NT2/D1 (cell line): ENCODE measurements at regions not wholly inside any gene's neighbourhood (a gene's known extent, or its start where the extent isn't known, plus 50 kb on each side); places are given as distances from the start of the nearest gene placed in this dataset.

Experiments
- DNase-seq: peaks from one replicate; pipeline ENCODE4 v3.0.0-alpha.2; 2011; ENCODE audit warnings: low read depth, low spot score
- H3K27me3 ChIP-seq: 2 replicates; pipeline ENCODE4 v1.6.0; 2011; ENCODE audit warnings: mild to moderate bottlenecking; ENCODE audit not compliant: insufficient read length, insufficient read depth
- H3K36me3 ChIP-seq: 2 replicates; pipeline ENCODE4 v1.6.1; 2011; ENCODE audit warnings: mild to moderate bottlenecking, low read length, mixed read lengths; ENCODE audit not compliant: insufficient read depth, insufficient read length
- H3K4me1 ChIP-seq: 2 replicates; pipeline ENCODE4 v1.5.1; 2011; ENCODE audit not compliant: insufficient read depth, insufficient read length
- H3K4me3 ChIP-seq: 2 replicates; pipeline ENCODE4 v1.5.1; 2011; ENCODE audit warnings: low read depth; ENCODE audit not compliant: insufficient read length
- H3K9ac ChIP-seq: 2 replicates; pipeline ENCODE4 v1.6.0; 2011; ENCODE audit warnings: low read depth; ENCODE audit not compliant: insufficient read length
- H3K9me3 ChIP-seq: 2 replicates; pipeline ENCODE4 v1.5.1; 2011; ENCODE audit warnings: mild to moderate bottlenecking, low read length; ENCODE audit not compliant: insufficient read depth
- SUZ12 ChIP-seq: IDR thresholded peaks from 2 replicates; pipeline ENCODE4 v1.6.1; 2011; ENCODE audit not compliant: insufficient read length, insufficient read depth; ENCODE audit errors: extremely low read depth
- YY1 ChIP-seq: IDR thresholded peaks from 2 replicates; pipeline ENCODE4 v1.6.1; 2011; ENCODE audit not compliant: insufficient read length, insufficient read depth
- ZNF274 ChIP-seq: IDR thresholded peaks from 2 replicates; pipeline ENCODE4 v1.6.1; 2011; ENCODE audit warnings: mild to moderate bottlenecking, low read depth, low read length

GRCh38 chr7:97337849-97338248 is 220.4 kb downstream of the SDHAF3 start:
- DNase-seq = no peak
- TF ChIP-seq SUZ12 = no peak
- no peaks in the 10 kb centered on the region for H3K4me1 ChIP-seq
- no peak overlapping the region for H3K9ac ChIP-seq
- no peaks in the 10 kb centered on the region for H3K9me3 ChIP-seq
- no peak overlapping the region for H3K4me3 ChIP-seq
- no peaks in the 10 kb centered on the region for H3K36me3 ChIP-seq
- no peaks in the 10 kb centered on the region for H3K27me3 ChIP-seq

- no peaks in the 10 kb centered on the region for H3K4me1 ChIP-seq
- TF ChIP-seq SUZ12 (no peak), YY1 (no peak), ZNF274 (no peak)
- no peaks in the 10 kb centered on the region for H3K36me3 ChIP-seq
- DNase-seq = no peak
- no peaks in the 10 kb centered on the region for H3K9me3 ChIP-seq
- no peak overlapping the region for H3K4me3 ChIP-seq
- no peaks in the 10 kb centered on the region for H3K27me3 ChIP-seq
- no peak overlapping the region for H3K9ac ChIP-seq
Observed at GRCh38 chr7:97342512-97342911, 225.0 kb downstream of the SDHAF3 start.

GRCh38 chr7:97346349-97346748 is 228.9 kb downstream of the SDHAF3 start:
- H3K9me3 ChIP-seq = no peaks in the 10 kb centered on the region
- no peaks in the 10 kb centered on the region for H3K36me3 ChIP-seq
- H3K4me3 ChIP-seq = no peak overlapping the region
- H3K4me1 ChIP-seq = no peaks in the 10 kb centered on the region
- no peak for DNase-seq
- no peaks in the 10 kb centered on the region for H3K27me3 ChIP-seq
- H3K9ac ChIP-seq = no peak overlapping the region
- no peak for TF ChIP-seq ZNF274
- no peak for TF ChIP-seq SUZ12
- no peak for TF ChIP-seq YY1

GRCh38 chr7:97351488-97351887 is 234.0 kb downstream of the SDHAF3 start:
- Histone ChIP-seq H3K4me1 (no peaks in the 10 kb centered on the region), H3K4me3 (no peak overlapping the region), H3K9me3 (no peaks in the 10 kb centered on the region), H3K27me3 (no peaks in the 10 kb centered on the region), H3K9ac (no peak overlapping the region), H3K36me3 (no peaks in the 10 kb centered on the region)
- TF ChIP-seq SUZ12 (no peak), YY1 (no peak), ZNF274 (no peak)
- no peak for DNase-seq

- Histone ChIP-seq H3K9me3 (no peaks in the 10 kb centered on the region), H3K4me3 (no peak overlapping the region), H3K9ac (no peak overlapping the region), H3K36me3 (no peaks in the 10 kb centered on the region), H3K4me1 (no peaks in the 10 kb centered on the region), H3K27me3 (no peaks in the 10 kb centered on the region)
- TF ChIP-seq ZNF274 (no peak), SUZ12 (no peak), YY1 (no peak)
- no peak for DNase-seq
Observed at GRCh38 chr7:97357459-97357858, 240.0 kb downstream of the SDHAF3 start.

GRCh38 chr7:97372882-97373281 is 255.4 kb downstream of the SDHAF3 start:
- Histone ChIP-seq H3K9me3 (no peaks in the 10 kb centered on the region), H3K4me3 (no peak overlapping the region), H3K9ac (no peak overlapping the region), H3K4me1 (peaks cover 3% of the 10 kb centered on the region), H3K27me3 (no peaks in the 10 kb centered on the region), H3K36me3 (no peaks in the 10 kb centered on the region)
- TF ChIP-seq YY1 = no peak
- no peak for TF ChIP-seq SUZ12
- TF ChIP-seq ZNF274 = no peak
- DNase-seq = no peak

- no peak for DNase-seq
- H3K27me3 ChIP-seq = no peaks in the 10 kb centered on the region
- no peak overlapping the region for H3K9ac ChIP-seq
- no peak for TF ChIP-seq ZNF274
- TF ChIP-seq YY1 = no peak
- no peaks in the 10 kb centered on the region for H3K9me3 ChIP-seq
- H3K4me1 ChIP-seq = peaks cover 3% of the 10 kb centered on the region
- H3K4me3 ChIP-seq = no peak overlapping the region
- no peaks in the 10 kb centered on the region for H3K36me3 ChIP-seq
Observed at GRCh38 chr7:97373736-97374135, 256.2 kb downstream of the SDHAF3 start.

- TF ChIP-seq SUZ12 (no peak), ZNF274 (no peak), YY1 (no peak)
- Histone ChIP-seq H3K4me3 (no peak overlapping the region), H3K9ac (no peak overlapping the region), H3K9me3 (no peaks in the 10 kb centered on the region), H3K27me3 (no peaks in the 10 kb centered on the region), H3K4me1 (peaks cover 3% of the 10 kb centered on the region), H3K36me3 (no peaks in the 10 kb centered on the region)
- no peak for DNase-seq
Observed at GRCh38 chr7:97377713-97378112, 260.2 kb downstream of the SDHAF3 start.
